ENCODE measurements at regions not wholly inside any gene's neighbourhood (a gene's known extent, or its start where the extent isn't known, plus 50 kb on each side); places are given as distances from the start of the nearest gene placed in this dataset.
"Not testable (repeated sequence)": the region's sequence is repeated elsewhere in the genome, so short reads cannot be mapped to it uniquely, and the experiment has no call there.

DNA sequence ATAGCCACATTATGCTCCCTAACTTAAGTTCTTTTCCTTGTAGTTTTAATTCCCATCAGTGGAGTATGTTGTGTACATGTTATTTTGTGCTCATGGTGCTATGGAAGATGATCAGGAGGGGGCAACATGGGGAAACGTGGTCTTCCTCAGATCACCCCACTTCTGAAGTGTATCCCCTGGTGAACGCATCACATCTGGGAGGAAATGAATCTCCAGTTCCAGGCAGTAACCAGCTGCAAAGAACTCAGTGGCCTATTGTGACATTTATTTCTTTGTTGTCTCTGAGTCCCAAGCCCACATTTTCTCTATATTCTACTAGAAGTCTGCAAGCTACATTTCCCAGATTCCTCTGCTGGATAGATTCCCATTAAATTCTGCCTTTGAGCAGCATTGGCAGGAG, 217.0 kb downstream of the SATB1 start:
- no peak for ATAC-seq
- TF ChIP-seq, protein P1, sequence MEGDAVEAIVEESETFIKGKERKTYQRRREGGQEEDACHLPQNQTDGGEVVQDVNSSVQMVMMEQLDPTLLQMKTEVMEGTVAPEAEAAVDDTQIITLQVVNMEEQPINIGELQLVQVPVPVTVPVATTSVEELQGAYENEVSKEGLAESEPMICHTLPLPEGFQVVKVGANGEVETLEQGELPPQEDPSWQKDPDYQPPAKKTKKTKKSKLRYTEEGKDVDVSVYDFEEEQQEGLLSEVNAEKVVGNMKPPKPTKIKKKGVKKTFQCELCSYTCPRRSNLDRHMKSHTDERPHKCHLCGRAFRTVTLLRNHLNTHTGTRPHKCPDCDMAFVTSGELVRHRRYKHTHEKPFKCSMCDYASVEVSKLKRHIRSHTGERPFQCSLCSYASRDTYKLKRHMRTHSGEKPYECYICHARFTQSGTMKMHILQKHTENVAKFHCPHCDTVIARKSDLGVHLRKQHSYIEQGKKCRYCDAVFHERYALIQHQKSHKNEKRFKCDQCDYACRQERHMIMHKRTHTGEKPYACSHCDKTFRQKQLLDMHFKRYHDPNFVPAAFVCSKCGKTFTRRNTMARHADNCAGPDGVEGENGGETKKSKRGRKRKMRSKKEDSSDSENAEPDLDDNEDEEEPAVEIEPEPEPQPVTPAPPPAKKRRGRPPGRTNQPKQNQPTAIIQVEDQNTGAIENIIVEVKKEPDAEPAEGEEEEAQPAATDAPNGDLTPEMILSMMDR (IDR thresholded peaks at IDR 0.05 in 4 of 5, conservative IDR thresholded peaks at IDR 0.05 in 1 of 5) = no peak
- no peak for TF ChIP-seq POLR2A (IDR thresholded peaks at IDR 0.05)
- Histone ChIP-seq H3K36me3 (no peaks in the 10 kb centered on the region), H3K4me3 (no peak overlapping the region), H3K27me3 (no peaks in the 10 kb centered on the region), H3K4me1 (no peaks in the 10 kb centered on the region), H3K27ac (no peak overlapping the region), H3K9me3 (no peaks in the 10 kb centered on the region)
- intact Hi-C loops (cut with DNase I; ENCODE audit: low total_unique reads) = no loop called here
- in situ Hi-C loops (cut with MboI; ENCODE audit: low sequenced_read_pairs in 4 of 4) = no loop called here
- no peak for DNase-seq

DNA sequence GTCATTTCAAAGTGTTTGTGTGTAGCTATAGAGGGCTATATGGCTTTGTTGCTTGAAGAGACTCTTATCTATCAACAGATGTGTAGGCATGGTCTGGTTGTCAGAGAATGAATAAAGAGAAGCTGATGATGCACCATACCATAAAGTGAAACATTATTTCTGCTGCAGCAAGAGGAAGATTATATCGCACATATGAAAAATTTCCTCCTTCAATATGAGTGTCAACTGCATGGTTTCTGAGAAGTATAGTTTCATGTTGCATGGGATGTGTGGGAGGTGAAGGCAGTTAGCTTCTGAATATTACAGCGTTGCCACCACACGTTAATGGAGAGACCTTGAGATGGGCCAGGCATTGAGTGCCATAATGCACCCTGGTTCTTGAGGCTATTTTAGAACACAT, 217.9 kb downstream of the SATB1 start:
- Histone ChIP-seq H3K9me3 (no peaks in the 10 kb centered on the region), H3K27me3 (no peaks in the 10 kb centered on the region), H3K27ac (no peak overlapping the region), H3K36me3 (no peaks in the 10 kb centered on the region), H3K4me1 (no peaks in the 10 kb centered on the region), H3K4me3 (no peak overlapping the region)
- ATAC-seq (no peak), DNase-seq (no peak)
- TF ChIP-seq POLR2A (IDR thresholded peaks at IDR 0.05) = no peak
- TF ChIP-seq, protein P1 (IDR thresholded peaks at IDR 0.05 in 4 of 5, conservative IDR thresholded peaks at IDR 0.05 in 1 of 5) = no peak
- intact Hi-C loops (cut with DNase I; ENCODE audit: low total_unique reads) = no loop called here
- in situ Hi-C loops (cut with MboI; ENCODE audit: low sequenced_read_pairs in 4 of 4) = no loop called here

DNA sequence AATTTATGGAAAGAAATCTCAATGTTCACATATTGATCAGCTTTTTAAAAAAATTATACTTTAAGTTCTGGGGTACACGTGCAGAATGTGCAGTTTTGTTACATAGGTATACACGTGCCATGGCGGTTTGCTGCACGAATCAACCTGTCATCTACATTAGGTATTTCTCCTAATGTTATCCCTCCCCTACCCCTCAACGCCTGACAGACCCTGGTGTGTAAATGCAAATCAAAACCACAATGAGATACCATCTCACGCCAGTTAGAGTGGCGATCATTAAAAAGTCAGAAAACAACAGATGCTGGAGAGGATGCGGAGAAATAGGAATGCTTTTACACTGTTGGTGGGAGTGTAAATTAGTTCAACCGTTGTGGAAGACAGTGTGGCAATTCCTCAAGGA, 219.4 kb downstream of the SATB1 start:
- H3K36me3 ChIP-seq; in situ Hi-C loops (cut with MboI; ENCODE audit: low sequenced_read_pairs in 4 of 4); H3K27ac ChIP-seq; H3K4me3 ChIP-seq; H3K9me3 ChIP-seq; ATAC-seq; DNase-seq; H3K4me1 ChIP-seq; intact Hi-C loops (cut with DNase I; ENCODE audit: low total_unique reads); H3K27me3 ChIP-seq: not testable (repeated sequence)

DNA sequence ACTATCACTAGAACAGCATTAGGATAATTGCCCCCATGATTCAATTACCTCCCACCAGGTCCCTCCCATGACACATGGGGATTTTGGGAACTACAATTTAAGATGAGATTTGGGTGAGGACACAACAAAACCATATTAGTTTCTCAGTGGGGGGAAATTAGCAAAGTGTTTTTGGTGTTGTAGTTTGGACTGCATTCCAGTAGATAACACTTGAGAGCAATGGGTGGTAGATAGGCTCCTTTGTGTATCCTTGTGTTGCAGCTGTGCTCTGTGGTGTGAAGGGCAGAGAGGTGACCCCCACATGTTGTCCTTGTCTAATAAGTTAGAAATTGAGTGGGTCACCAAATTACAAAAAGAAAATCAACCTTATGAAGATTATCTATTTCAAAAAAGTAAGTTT, 223.8 kb downstream of the SATB1 start:
- Histone ChIP-seq H3K36me3 (no peaks in the 10 kb centered on the region), H3K9me3 (no peaks in the 10 kb centered on the region), H3K4me1 (no peaks in the 10 kb centered on the region), H3K4me3 (no peak overlapping the region), H3K27ac (no peak overlapping the region), H3K27me3 (no peaks in the 10 kb centered on the region)
- ATAC-seq (no peak), DNase-seq (no peak)
- TF ChIP-seq POLR2A (IDR thresholded peaks at IDR 0.05) = no peak
- TF ChIP-seq, protein P1 (IDR thresholded peaks at IDR 0.05 in 4 of 5, conservative IDR thresholded peaks at IDR 0.05 in 1 of 5) = no peak
- intact Hi-C loops (cut with DNase I; ENCODE audit: low total_unique reads) = no loop called here
- in situ Hi-C loops (cut with MboI; ENCODE audit: low sequenced_read_pairs in 4 of 4) = no loop called here

DNA sequence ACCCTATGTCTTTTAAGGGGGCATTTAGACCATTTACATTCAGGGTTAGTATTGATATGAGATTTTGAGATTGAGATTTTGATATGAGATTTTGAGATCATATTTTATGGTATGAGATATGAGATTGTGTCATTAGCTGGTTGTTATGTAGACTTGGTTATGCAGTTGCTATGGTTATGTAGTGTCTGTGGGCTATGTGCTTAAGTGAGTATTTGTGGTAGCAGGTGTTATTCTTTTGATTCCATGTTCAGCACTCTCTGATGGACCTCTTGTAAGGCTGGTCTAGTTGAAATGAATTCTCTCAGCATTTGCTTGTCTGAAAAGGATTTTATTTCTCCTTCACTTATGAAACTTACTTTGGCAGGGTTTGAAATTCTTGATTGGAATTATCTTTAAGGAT, 225.4 kb downstream of the SATB1 start:
- DNase-seq (no peak), ATAC-seq (no peak)
- Histone ChIP-seq H3K27ac (no peak overlapping the region), H3K9me3 (no peaks in the 10 kb centered on the region), H3K4me3 (no peak overlapping the region), H3K36me3 (no peaks in the 10 kb centered on the region), H3K27me3 (no peaks in the 10 kb centered on the region), H3K4me1 (no peaks in the 10 kb centered on the region)
- no peak for TF ChIP-seq POLR2A (IDR thresholded peaks at IDR 0.05)
- TF ChIP-seq, protein P1 (IDR thresholded peaks at IDR 0.05 in 4 of 5, conservative IDR thresholded peaks at IDR 0.05 in 1 of 5) = no peak
- intact Hi-C loops (cut with DNase I; ENCODE audit: low total_unique reads) = no loop called here
- in situ Hi-C loops (cut with MboI; ENCODE audit: low sequenced_read_pairs in 4 of 4) = no loop called here
